Upper lobe of right lung (tissue), 1 donor: ENCODE measurements at regions not wholly inside any gene's neighbourhood (a gene's known extent, or its start where the extent isn't known, plus 50 kb on each side); places are given as distances from the start of the nearest gene placed in this dataset.
"Not testable (repeated sequence)": the region's sequence is repeated elsewhere in the genome, so short reads cannot be mapped to it uniquely, and the experiment has no call there.

Source experiments
- ATAC-seq: fragments of 200-7000 bp; cut with Tn5 transposase; one replicate; pipeline ENCODE4 v1.9.1; 2020; ENCODE audit warnings: mild to moderate bottlenecking, moderate library complexity
- DNase-seq: peaks from one replicate; pipeline ENCODE4 v3.0.0-alpha.2; 2020
- H3K27ac ChIP-seq: fragments of 200-600 bp; one replicate; pipeline ENCODE4 v1.8.0; 2022
- H3K27me3 ChIP-seq: fragments of 200-600 bp; one replicate; pipeline ENCODE4 v1.8.0; 2022; ENCODE audit warnings: mild to moderate bottlenecking
- H3K36me3 ChIP-seq: fragments of 200-600 bp; one replicate; pipeline ENCODE4 v1.8.0; 2022
- H3K4me1 ChIP-seq: fragments of 200-600 bp; one replicate; pipeline ENCODE4 v1.8.0; 2022
- H3K4me3 ChIP-seq: fragments of 200-600 bp; one replicate; pipeline ENCODE4 v1.8.0; 2022; ENCODE audit warnings: mild to moderate bottlenecking
- H3K9me3 ChIP-seq: fragments of 200-600 bp; one replicate; pipeline ENCODE4 v1.8.0; 2022
- CTCF ChIP-seq: fragments of 200-600 bp; IDR thresholded peaks from one replicate; pipeline ENCODE4 v1.8.0; 2022; ENCODE audit warnings: antibody characterized with exemption
- intact Hi-C: fragments of 100-400 bp; cut with DNase I; formaldehyde crosslinking; loops from one replicate; pipeline ENCODE4 v1.11.0; 2022
- donor health status: DM: no; HTN: yes; CAD: no; lungs with severe emphysema.

DNA sequence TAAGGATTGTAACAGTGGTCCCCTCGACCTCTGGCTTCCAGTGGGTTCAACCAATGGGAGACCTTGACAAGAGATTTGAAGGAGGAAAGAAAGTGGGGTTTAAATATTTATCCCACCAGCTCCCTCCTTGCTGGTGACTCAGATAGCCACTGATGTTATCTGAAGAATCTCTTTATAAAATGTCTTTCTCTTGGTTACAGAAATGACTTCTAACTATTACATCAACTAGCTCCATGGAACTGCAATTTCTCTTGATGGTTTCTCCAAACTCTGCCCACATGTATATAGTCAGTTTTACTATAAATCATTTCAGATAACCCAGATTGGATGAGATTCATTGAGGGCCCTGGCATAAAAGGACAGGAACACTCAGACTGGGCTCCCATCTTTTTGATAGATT is 920.2 kb upstream of the SOX9 start:
- Histone ChIP-seq H3K4me3 (no peak overlapping the region), H3K27ac (no peak overlapping the region), H3K4me1 (no peaks in the 10 kb centered on the region), H3K27me3 (no peaks in the 10 kb centered on the region), H3K36me3 (no peaks in the 10 kb centered on the region), H3K9me3 (no peaks in the 10 kb centered on the region)
- no peak for ATAC-seq
- intact Hi-C loops, result no loop called here
- TF ChIP-seq CTCF, result no peak
- no peak for DNase-seq

DNA sequence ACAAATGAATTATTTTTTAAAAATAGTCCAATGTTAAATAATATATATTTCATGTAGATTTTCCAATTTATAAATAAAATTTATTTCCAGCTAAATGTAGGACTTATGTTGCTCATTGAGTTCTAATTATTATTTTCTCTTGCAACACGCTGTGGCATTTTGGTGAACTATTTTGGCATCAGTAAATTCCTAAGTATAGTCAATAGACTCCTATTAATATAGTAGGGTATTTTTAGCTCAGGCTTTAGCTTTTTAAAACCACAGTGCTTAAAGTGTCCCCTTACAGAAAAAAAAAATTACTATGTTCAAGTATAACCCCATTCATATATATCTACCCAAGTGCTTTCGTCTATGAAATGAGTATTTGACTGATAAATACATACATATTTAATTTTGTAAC is 919.2 kb upstream of the SOX9 start:
- Histone ChIP-seq H3K27me3 (no peaks in the 10 kb centered on the region), H3K4me1 (no peaks in the 10 kb centered on the region), H3K36me3 (no peaks in the 10 kb centered on the region), H3K9me3 (no peaks in the 10 kb centered on the region), H3K4me3 (no peak overlapping the region), H3K27ac (no peak overlapping the region)
- intact Hi-C loops, result no loop called here
- TF ChIP-seq CTCF, result no peak
- ATAC-seq, result no peak
- no peak for DNase-seq

- Histone ChIP-seq H3K9me3 (no peaks in the 10 kb centered on the region), H3K4me1 (no peaks in the 10 kb centered on the region), H3K36me3 (no peaks in the 10 kb centered on the region), H3K4me3 (no peak overlapping the region), H3K27me3 (no peaks in the 10 kb centered on the region), H3K27ac (no peak overlapping the region)
- DNase-seq (no peak), ATAC-seq (no peak)
- intact Hi-C loops, result no loop called here
- TF ChIP-seq CTCF, result no peak
These were observed 918.4 kb upstream of the SOX9 start for GRCh38 chr17:71202449-71202848.

- Histone ChIP-seq H3K27ac (no peak overlapping the region), H3K36me3 (no peaks in the 10 kb centered on the region), H3K9me3 (no peaks in the 10 kb centered on the region), H3K4me1 (no peaks in the 10 kb centered on the region), H3K27me3 (no peaks in the 10 kb centered on the region), H3K4me3 (no peak overlapping the region)
- no peak for DNase-seq
- intact Hi-C loops, result no loop called here
- TF ChIP-seq CTCF, result no peak
- ATAC-seq, result no peak
These were observed 916.9 kb upstream of the SOX9 start for GRCh38 chr17:71203953-71204352.

DNA sequence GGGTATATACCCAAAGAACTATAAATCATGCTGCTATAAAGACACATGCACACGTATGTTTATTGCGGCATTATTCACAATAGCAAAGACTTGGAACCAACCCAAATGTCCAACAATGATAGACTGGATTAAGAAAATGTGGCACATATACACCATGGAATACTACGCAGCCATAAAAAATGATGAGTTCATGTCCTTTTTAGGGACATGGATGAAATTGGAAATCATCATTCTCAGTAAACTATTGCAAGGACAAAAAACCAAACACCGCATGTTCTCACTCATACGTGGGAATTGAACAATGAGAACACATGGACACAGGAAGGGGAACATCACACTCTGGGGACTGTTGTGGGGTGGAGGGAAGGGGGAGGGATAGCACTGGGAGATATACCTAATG is 914.9 kb upstream of the SOX9 start:
- intact Hi-C loops, H3K27ac ChIP-seq, H3K36me3 ChIP-seq, DNase-seq, H3K4me3 ChIP-seq, H3K27me3 ChIP-seq, ATAC-seq, H3K9me3 ChIP-seq, H3K4me1 ChIP-seq: not testable (repeated sequence)

DNA sequence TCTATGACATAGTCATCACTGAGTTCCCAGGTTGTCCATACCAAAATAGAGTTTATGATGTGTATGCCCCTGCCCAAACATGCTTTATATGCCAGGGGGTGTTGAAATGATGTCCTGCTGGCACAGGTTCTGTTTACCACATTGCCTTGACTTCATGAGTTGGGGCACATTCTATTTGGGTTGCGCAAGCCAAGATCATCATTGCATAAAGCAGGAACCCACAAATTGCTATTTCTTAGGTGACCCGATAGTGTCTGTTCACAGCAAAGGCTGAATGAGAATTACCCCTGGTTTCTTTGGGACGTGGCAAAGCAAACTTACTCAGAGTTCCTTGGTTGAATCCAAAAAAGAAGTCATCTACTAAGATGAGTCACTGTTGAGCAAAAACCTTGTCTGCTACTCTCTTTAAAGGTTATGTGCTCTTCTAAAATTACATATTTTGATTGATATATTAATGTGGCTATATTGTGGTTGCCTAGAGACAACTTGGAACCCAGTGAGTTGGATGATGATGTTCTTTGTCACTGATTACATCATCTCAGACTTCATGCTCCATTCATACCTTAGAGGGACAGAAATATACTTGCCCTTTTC is 912.6 kb upstream of the SOX9 start:
- Histone ChIP-seq H3K9me3 (no peaks in the 10 kb centered on the region), H3K27ac (no peak overlapping the region), H3K4me3 (no peak overlapping the region), H3K27me3 (no peaks in the 10 kb centered on the region), H3K36me3 (no peaks in the 10 kb centered on the region), H3K4me1 (no peaks in the 10 kb centered on the region)
- ATAC-seq (no peak), DNase-seq (no peak)
- intact Hi-C loops, result no loop called here
- TF ChIP-seq CTCF, result no peak
